Inferior parietal cortex (tissue), 1 donor: ENCODE measurements at regions not wholly inside any gene's neighbourhood (a gene's known extent, or its start where the extent isn't known, plus 50 kb on each side); places are given as distances from the start of the nearest gene placed in this dataset.

Source experiments
- DNase-seq: peaks from one replicate; pipeline ENCODE4 v3.0.0-alpha.2; 2016; ENCODE audit errors: extremely low spot score

DNA sequence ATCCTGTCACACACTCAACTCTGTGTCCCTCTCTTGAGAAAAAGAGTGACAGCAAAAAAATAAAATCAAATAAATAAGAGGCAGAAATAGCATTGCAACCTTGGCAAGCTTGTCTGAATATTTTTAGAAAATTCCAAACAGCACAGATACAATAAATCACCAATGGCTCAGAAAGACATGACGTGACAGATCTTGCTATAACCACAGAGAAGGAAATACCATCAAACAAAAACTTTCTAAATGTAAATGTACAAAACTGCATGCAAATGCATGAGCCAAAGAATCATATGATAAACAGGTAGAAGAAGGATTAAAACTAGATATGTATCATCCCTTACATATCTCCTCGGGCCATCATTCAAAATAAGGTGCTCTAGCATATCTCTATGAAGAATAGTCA lies 549.2 kb upstream of the NOX3 start:
- DNase-seq, result no peak

GRCh38 chr6:155996151-155996550 lies 540.5 kb upstream of the NOX3 start:
- no peak for DNase-seq

GRCh38 chr6:155995281-155995680 lies 539.6 kb upstream of the NOX3 start:
- DNase-seq, result no peak

- DNase-seq, result no peak
Observed at GRCh38 chr6:155994086-155994485, 538.4 kb upstream of the NOX3 start.

DNA sequence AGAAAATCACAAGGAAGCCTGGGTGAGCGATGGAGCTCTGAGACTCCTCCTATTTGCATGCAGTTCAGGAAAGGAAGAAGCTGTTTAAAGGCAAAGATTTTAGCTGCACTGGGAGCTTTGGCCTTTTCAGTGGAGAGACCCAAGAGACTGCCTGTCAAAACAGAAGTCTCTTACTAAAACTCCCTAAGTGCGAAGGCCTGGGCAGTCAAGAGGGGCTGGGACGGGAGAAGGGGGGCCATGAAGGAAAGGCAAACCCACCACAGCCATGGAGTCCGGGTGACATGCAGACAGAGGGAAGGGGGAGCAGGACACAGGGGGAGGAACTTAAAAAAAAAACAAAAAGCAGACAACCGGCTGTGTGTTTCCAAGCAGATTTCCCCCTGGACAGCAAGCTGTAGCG lies 537.6 kb upstream of the NOX3 start:
- no peak for DNase-seq

DNA sequence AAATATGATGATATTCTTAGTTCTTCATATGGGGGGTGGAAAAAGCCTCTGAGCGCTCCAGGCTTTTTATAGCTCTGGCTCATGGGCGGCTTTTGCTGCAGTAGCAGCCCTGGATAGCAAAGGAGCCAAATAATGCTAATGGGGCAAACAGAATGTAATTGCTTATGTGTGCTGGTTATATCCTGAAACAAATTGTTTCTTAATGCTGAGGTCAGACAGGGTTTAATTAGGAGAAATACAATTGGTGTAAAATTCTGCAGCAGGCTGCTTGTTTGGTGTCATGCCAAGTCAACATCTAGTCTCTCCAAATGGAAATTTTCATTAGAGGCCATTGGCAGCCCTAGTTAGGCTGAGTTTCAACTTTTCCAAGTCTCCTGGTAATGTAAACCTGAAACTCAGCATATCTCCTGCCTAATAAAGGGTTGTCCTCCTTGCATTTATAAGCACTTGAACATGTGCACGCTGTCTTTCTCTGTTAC lies 530.1 kb upstream of the NOX3 start:
- peak; percentile 55 for DNase-seq

DNA sequence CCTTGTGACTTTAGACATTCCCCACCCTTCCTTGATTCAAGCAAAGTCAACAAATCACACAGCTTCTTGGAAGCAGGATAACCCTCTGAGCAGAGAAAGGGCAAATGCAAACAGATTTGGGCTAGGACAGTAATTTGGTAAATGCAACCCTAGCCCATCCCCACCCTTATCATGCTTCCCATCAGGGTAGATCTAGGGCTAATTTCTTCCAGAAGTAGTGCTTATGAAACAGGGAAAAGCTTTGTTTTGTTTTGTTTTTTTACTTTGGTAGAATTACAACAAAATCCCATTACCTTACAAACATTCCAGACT lies 525.1 kb upstream of the NOX3 start:
- DNase-seq, result no peak

- no peak for DNase-seq
Observed at GRCh38 chr6:155980014-155980767, 524.6 kb upstream of the NOX3 start.

DNA sequence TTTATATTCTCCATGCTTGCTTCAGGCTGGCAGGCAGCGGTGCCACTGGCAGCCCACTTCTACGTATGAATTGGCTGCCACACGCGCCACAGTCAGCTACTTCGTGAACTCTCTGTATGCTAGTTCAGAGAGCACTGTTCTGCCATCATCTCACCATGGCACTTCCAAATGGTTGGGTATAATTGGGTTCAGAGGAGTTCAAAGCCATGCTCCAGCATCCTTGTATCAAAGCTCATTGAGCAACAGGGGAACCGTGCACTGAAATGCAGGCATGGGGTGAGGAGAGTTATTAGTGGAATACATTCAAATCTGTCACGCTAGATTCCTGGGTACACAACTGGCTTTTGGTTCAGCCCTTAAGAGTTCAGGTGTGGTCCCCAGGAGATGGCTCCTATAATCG lies 519.9 kb upstream of the NOX3 start:
- DNase-seq, result no peak

DNA sequence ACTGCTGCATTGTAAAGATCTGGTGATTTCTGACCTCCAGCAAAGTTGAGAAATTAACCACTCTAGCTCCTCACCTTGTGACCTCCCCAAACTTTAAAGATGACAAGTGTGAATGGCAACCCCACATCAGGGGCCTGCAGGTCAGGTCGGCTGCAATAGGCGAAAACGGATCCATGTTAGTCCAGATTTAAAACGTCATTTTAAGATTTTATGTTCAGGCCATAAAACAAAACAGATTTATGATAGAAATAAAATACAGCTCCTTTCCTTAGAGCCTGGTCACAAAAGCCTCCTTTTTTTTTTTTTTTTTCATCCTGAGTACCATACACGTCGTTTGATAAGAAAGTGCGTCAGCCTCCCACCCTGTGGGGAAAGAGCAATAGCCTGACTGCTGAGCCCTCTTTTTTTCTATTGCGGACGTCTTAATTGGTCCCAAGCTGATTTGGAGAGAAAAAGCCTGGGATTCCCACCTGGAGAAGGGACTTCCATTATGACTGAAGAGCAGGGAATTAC lies 519.2 kb upstream of the NOX3 start:
- DNase-seq, result no peak

GRCh38 chr6:155974359-155974758 lies 518.7 kb upstream of the NOX3 start:
- DNase-seq, result no peak

GRCh38 chr6:155970876-155971708 lies 515.5 kb upstream of the NOX3 start:
- peak; percentile 28 for DNase-seq

DNA sequence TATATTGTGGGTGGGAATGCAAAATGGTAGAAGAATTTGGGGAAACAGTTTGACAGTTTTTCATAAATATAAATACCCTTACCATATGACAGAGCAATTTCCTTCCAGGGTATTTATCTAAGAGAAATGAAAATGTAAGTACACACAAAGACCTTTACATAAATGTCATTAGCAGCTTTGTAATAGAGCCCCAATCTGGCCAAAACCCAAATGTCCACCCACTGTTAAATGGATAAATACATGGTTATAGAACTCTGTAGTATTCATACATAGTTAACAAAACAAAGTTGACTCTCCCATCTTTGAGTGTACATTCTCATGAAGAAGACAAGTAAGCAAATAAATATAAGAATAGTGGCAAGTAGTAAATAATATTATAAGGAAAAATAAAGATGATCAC lies 514.8 kb upstream of the NOX3 start:
- DNase-seq, result no peak

- no peak for DNase-seq
Observed at GRCh38 chr6:155968921-155969320, 513.3 kb upstream of the NOX3 start.

GRCh38 chr6:155967322-155967721 lies 511.7 kb upstream of the NOX3 start:
- no peak for DNase-seq

DNA sequence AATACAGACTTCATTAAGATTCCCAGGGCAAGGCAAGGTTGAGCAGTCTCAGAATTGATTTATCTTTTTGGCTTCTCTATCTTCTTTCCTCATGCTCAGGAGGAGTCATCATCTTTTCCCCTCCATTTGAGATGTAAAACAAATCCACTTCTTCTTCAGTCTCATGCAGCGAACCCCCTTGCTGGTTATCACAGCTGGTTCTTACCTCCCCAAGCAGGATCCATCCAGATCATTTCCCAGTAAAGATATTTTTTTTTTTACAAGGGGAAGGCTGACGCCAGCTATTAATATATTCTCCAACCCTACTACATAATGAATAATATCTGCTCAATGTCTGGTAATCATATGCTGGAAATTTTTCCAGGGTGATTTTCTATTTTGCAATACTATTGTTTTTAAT lies 508.9 kb upstream of the NOX3 start:
- no peak for DNase-seq

- DNase-seq, result no peak
Observed at GRCh38 chr6:155962276-155962675, 506.6 kb upstream of the NOX3 start.

DNA sequence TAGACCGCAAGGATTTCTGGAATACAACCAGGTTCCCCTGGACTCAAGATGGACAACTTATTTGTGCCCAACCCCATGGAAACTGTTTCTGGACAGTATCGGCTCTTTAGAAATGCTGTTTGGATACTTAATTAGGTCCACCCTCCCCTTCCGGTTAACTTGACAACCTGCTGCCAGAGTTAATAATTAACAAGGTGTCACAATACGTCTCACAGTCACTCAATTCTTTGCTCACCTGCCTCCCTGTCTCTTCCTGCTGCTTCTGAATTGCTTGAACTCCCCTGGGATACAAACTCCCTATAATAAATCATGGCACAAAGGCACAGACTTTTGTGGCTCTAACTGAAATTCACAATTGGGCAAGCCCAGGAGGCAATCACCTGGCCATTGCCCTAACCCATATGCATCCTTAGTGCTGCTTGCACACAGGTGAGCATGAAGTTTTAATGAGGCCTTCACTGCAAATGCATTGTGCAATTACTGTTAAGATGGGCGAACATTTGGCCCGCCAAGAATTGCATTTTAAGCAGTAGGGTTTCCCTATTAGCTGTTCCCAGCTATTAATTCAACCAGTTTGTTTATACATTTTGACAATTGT lies 504.4 kb upstream of the NOX3 start:
- DNase-seq, result no peak

GRCh38 chr6:155958550-155958949 lies 502.9 kb upstream of the NOX3 start:
- no peak for DNase-seq

DNA sequence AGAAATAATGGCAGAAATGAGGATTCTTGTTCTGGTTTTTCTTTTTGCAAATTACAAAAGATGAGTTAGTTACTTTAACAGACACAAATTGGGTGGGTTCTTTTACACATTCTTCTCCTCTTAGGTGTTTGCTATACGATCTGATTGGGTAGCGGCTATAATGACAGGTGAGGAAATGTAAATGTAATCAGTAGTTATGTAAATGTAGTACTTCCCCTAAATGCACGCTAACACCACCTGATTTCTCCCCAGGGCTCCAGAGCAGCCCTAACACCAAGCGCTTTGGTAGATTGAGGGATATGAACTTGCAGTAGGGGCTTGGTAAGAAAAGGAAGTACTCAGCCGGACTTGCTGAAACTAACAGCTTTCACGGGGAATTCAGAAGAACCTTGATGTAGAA lies 499.4 kb upstream of the NOX3 start:
- DNase-seq, result no peak

DNA sequence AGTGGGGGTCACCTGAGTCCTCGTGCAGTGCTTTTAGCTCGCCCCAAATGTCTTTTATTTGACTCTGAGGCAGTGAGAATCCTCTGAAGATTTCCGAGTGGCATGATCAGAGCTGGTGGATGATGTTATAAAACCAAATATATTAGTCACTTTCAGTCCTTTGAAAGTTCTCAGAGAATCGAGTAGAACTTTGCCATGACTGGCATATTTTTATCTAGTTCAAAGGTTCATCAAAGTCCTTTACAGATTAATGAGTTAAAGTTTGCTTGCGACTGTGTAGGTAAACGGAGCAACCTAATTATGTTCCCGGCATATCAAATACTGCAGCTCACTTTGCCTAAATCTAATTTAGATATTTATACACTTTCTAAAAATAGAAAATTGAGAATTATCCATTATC lies 498.5 kb upstream of the NOX3 start:
- DNase-seq, result no peak

DNA sequence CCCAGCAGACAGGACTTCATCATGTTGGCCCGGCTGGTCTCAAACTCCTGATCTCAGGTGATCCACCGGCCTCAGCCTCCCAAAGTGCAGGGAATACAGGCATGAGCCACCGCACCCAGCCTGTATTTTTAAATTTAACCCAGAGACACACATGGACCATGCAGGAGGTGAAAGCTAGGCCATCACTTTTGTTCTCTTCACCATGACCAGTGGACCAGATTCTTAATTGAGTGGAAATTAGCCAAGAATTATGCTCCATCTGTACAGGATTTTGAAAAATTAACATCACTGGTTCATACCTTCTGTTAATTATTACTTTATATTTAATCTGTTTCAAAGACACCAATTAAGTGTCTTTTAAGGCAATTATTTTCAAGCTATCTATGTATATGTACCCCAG lies 493.6 kb upstream of the NOX3 start:
- DNase-seq, result no peak

DNA sequence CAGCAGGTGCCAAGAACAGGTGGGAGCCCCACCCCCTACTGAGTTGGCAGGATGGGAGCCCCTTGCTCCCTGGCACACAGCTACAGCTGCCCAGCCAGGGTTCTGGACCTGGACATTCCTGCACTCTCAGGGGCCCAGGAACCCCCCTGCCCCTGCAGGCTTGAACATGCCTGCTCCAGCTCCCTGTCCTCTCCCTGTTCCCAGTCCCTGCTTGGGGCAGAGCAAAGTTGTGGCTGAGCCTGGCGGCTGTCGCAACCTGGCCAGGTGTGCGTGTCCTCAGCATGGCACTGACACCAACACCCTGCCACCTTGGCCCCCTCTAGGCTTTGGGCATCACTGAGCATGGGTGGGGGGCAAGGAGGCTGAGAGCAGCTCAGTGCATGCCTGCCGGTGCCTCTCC lies 491.2 kb upstream of the NOX3 start:
- no peak for DNase-seq
